Neural crest cell (in vitro differentiated cells): ENCODE measurements at regions not wholly inside any gene's neighbourhood (a gene's known extent, or its start where the extent isn't known, plus 50 kb on each side); places are given as distances from the start of the nearest gene placed in this dataset.

Experiments used
- DNase-seq: peaks from one replicate; pipeline ENCODE4 v3.0.0; 2021; ENCODE audit warnings: low read depth, mixed read lengths, low spot score
- H3K27ac Mint-ChIP-seq: one replicate; pipeline ENCODE4 v1.8.0; 2021; ENCODE audit warnings: mild to moderate bottlenecking, mixed read lengths; ENCODE audit not compliant: unreplicated experiment
- H3K27me3 Mint-ChIP-seq: 2 replicates; pipeline ENCODE4 v1.8.0; 2021; ENCODE audit warnings: low read depth, mild to moderate bottlenecking, mixed read lengths
- H3K36me3 Mint-ChIP-seq: 2 replicates; pipeline ENCODE4 v1.8.0; 2021; ENCODE audit warnings: low read depth, mild to moderate bottlenecking, mixed read lengths
- H3K4me1 Mint-ChIP-seq: 2 replicates; pipeline ENCODE4 v1.8.0; 2021; ENCODE audit warnings: mixed read lengths
- H3K4me3 Mint-ChIP-seq: one replicate; pipeline ENCODE4 v1.8.0; 2021; ENCODE audit warnings: mild to moderate bottlenecking, mixed read lengths
- H3K9me3 Mint-ChIP-seq: 2 replicates; pipeline ENCODE4 v1.8.0; 2021; ENCODE audit warnings: mixed read lengths
- TF ChIP-seq, protein P1 (sequence below): fragments of 200-600 bp; sonication (generic); conservative IDR thresholded peaks from 2 replicates; pipeline ENCODE4 v1.5.0; 2021; ENCODE audit warnings: antibody characterized with exemption, mild to moderate bottlenecking

DNA sequence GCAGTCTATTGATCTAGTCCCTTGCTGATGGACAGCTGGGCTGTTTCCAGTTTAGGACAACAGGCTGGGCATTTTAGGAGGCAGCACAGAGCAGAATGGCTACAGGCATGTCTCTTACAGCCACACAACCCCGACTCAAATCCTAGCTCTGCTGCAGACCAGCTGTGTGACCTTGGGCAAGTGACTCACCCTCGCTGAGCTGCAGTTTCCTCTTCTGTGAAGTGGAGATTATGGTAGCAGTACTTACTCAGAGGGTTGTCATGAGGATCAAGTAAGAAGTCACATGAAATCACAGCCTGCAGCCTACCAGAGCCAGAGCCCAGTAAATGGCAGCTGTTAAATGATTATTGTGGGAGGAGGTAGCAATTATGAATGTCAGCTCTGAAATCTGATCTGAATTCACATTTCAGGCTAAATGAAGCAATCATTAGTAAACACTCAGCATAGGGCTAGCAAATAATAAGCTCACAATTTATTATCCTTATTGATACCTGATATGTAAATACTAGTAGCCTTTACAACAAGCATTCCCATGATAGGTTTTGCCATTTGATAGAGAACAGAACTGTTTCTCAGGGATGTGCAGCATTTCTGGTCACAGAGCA, 58.9 kb downstream of the MYEOV start:
- TF ChIP-seq, protein P1, sequence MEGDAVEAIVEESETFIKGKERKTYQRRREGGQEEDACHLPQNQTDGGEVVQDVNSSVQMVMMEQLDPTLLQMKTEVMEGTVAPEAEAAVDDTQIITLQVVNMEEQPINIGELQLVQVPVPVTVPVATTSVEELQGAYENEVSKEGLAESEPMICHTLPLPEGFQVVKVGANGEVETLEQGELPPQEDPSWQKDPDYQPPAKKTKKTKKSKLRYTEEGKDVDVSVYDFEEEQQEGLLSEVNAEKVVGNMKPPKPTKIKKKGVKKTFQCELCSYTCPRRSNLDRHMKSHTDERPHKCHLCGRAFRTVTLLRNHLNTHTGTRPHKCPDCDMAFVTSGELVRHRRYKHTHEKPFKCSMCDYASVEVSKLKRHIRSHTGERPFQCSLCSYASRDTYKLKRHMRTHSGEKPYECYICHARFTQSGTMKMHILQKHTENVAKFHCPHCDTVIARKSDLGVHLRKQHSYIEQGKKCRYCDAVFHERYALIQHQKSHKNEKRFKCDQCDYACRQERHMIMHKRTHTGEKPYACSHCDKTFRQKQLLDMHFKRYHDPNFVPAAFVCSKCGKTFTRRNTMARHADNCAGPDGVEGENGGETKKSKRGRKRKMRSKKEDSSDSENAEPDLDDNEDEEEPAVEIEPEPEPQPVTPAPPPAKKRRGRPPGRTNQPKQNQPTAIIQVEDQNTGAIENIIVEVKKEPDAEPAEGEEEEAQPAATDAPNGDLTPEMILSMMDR = no peak
- no peaks in the 10 kb centered on the region for H3K27me3 Mint-ChIP-seq
- H3K27ac Mint-ChIP-seq = no peak overlapping the region
- no peak for DNase-seq
- H3K36me3 Mint-ChIP-seq = no peaks in the 10 kb centered on the region
- H3K4me1 Mint-ChIP-seq = no peaks in the 10 kb centered on the region
- H3K4me3 Mint-ChIP-seq = no peak overlapping the region
- H3K9me3 Mint-ChIP-seq = no peaks in the 10 kb centered on the region

DNA sequence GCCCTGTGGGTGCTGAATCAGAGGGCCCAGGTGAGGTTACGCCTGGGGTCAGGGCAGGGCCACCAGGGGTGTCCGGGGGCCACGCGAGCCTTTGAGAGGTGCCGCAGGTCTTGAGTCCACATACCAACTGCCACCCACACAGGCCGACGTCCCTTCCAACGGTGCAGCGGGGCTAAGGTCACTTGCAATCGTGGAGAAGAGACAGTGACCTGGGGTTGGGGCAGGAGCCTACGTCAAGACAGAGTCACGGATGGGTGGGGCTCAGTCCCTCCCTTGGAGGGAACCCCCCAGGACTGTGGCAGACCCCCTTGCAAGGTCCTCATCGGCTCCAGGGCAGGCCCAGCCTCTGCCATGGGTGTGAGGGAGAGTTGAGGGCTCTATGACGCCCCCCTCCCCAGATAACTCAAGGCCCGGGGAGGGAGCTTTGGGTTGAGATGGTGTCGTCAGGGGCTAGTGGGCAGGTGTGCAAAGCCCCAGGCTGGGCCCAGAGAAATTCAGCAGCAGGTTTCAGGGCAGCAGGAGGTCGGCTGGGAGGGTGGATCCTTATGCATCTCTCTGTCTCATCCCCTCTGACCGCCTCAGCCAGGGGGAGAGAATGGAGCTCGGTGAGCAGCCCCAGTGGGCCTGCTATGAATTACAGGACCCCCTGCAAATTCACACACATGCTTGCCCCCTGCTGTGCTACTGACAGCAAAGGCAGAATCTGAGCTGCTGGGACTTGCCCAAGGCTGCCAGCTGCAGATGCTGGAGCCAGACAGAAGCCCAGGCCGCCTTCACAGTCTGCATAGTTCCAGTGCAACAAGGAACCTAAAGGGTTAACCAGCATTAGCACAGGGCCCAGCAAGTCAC, 60.0 kb downstream of the MYEOV start:
- H3K27me3 Mint-ChIP-seq = no peaks in the 10 kb centered on the region
- H3K4me1 Mint-ChIP-seq = no peaks in the 10 kb centered on the region
- H3K4me3 Mint-ChIP-seq = no peak overlapping the region
- H3K9me3 Mint-ChIP-seq = no peaks in the 10 kb centered on the region
- no peaks in the 10 kb centered on the region for H3K36me3 Mint-ChIP-seq
- no peak overlapping the region for H3K27ac Mint-ChIP-seq
- TF ChIP-seq, protein P1 = no peak
- no peak for DNase-seq

DNA sequence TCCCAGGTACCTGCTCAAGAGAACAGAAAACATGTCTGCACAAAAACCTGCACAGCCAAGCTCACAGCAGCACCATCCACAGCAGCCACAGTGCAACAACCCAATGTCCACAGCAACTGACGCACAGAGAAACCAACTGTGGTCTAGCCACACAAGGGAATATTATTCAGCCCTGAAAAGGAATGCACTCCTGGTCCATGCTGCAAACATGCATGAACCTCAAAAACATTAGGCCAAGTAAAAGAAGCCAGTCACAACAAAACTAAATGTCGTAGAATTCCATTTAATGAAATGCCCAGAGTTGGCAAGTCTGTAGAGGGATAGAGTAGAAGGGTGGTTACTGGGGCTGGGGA, 60.6 kb downstream of the MYEOV start:
- no peaks in the 10 kb centered on the region for H3K4me1 Mint-ChIP-seq
- no peaks in the 10 kb centered on the region for H3K27me3 Mint-ChIP-seq
- H3K9me3 Mint-ChIP-seq = peaks cover under 1% of the 10 kb centered on the region
- H3K36me3 Mint-ChIP-seq = no peaks in the 10 kb centered on the region
- no peak overlapping the region for H3K4me3 Mint-ChIP-seq
- no peak for DNase-seq
- no peak overlapping the region for H3K27ac Mint-ChIP-seq
- TF ChIP-seq, protein P1 = no peak

DNA sequence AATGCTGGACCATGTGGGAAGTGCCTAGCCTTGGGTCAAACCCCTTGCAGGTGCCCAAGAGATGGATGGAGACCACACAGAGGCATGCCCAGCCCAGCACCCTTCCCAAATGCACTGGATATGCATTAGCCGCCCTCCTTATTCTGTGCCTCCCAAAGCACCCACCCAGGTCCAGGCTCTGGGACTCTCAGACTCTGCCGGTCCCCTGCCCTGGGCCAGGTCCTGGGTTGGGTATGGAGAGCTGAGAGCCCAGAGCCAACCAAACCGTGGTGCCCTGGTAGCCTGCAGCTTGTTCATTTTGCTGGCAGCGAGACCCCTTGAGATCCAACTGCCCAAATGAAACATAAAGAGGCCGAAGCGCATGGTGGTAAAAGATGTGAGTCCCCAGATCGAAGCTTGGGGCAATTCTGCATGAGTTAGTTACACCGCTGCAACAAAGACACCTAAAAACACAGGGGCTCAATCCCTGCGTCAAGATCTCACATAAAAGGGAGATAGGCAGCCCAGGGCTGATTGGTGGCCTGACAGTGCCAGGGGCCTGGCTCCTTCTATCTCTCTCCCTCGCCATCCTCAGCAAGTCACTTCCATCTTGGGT, 61.5 kb downstream of the MYEOV start:
- peaks cover 3% of the 10 kb centered on the region for H3K9me3 Mint-ChIP-seq
- H3K27me3 Mint-ChIP-seq = no peaks in the 10 kb centered on the region
- TF ChIP-seq, protein P1 = no peak
- no peak for DNase-seq
- H3K27ac Mint-ChIP-seq = no peak overlapping the region
- H3K4me3 Mint-ChIP-seq = no peak overlapping the region
- peaks cover 2% of the 10 kb centered on the region for H3K36me3 Mint-ChIP-seq
- no peaks in the 10 kb centered on the region for H3K4me1 Mint-ChIP-seq

DNA sequence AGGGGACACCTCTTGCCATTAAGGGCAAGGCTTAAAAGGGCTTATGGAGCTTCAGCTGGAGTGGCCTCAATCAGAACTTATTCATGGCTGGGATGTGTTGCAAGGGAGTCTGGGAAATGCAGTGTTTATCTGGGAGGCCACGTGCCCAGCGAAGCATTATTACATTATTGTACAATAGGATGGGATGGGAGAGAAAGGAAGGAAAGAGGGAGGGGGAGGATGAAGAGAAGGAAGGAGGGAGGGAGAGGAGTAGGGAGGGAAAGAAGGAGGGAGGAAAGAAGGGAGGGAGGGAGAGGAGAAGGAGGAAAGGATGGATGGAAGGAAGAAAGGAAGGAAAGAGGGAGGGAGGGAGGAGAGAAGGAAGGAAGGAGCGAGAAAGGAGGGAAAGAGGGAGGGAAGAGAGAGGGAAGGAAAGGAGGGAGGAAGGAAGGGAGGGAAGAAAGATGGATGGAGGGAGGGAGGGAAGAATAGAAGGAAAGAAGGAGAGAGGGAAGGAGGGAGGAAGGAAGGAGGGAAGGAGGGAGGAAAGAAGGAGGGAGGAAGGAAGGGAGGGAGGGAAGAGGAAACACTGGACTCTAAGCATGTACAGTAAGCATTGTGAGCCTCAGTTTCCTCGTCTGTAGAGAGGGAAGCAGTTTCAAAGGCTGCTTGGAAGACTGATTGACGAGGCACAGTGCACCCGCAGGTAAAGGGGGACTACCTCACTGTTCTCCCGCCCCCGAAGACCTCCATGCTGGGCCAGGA, 62.2 kb downstream of the MYEOV start:
- TF ChIP-seq, protein P1 = no peak
- no peak overlapping the region for H3K4me3 Mint-ChIP-seq
- peaks cover 2% of the 10 kb centered on the region for H3K36me3 Mint-ChIP-seq
- H3K4me1 Mint-ChIP-seq = no peaks in the 10 kb centered on the region
- no peak for DNase-seq
- no peak overlapping the region for H3K27ac Mint-ChIP-seq
- H3K27me3 Mint-ChIP-seq = no peaks in the 10 kb centered on the region
- H3K9me3 Mint-ChIP-seq = peaks cover 3% of the 10 kb centered on the region
